Stimulated activated naive CD8-positive, alpha-beta T cell treated with anti-CD3 and anti-CD28 coated beads, Interleukin-15, Interleukin-2, amounts not matched to agents 100 ng/mL and 50 ng/mL, for 24 hours (primary cell): ENCODE measurements at regions not wholly inside any gene's neighbourhood (a gene's known extent, or its start where the extent isn't known, plus 50 kb on each side); places are given as distances from the start of the nearest gene placed in this dataset.

Source experiments
- H3K27ac Mint-ChIP-seq: one replicate; pipeline ENCODE4 v1.8.0; 2021; ENCODE audit warnings: mild to moderate bottlenecking, mixed read lengths
- H3K27me3 Mint-ChIP-seq: one replicate; pipeline ENCODE4 v1.8.0; 2021; ENCODE audit warnings: mixed read lengths
- H3K36me3 Mint-ChIP-seq: one replicate; pipeline ENCODE4 v1.8.0; 2021; ENCODE audit warnings: low read depth, mixed read lengths
- H3K4me1 Mint-ChIP-seq: one replicate; pipeline ENCODE4 v1.8.0; 2021; ENCODE audit warnings: low read depth, mixed read lengths
- H3K4me3 Mint-ChIP-seq: one replicate; pipeline ENCODE4 v1.8.0; 2021; ENCODE audit warnings: mild to moderate bottlenecking, mixed read lengths
- H3K9me3 Mint-ChIP-seq: one replicate; pipeline ENCODE4 v1.8.0; 2021; ENCODE audit warnings: mixed read lengths

DNA sequence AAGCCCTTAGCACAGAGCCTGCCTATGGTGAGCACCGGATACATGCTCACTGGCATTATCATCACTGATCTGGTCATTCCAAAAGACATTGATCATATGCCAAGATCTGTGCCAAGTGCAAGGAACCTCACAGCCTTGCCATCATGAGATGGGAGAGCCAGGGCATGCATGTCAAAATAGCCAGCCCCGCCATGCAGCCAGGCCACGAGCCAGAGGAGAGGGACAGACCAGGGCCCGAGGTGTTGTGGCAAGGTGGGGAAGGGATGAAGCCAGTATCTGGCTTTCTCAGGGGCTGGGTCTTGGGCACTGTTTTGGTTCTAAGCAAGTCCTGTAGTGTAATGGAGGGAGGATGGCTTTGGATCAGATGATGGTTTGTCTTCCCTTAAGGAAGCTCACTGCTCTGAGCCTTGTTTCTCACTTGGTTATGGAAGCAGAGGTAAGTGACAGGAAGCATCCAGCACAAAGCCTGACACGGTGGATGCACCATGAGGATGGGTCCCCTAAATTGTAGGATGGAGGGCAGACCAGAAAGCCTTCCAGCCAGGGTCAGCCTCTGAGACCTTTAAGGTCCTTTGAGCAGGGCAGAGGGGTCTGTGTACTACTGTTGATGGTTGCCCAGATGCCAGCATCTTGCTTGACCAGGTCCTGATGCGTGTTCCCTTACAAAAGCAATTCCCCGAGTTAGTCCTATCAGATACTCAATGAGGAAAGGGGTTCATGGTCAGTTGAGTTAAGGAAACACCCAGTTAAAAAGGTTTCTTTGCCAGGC, 247.7 kb upstream of the TLE3 start:
- Mint-ChIP-seq H3K9me3 (no peaks in the 10 kb centered on the region), H3K27ac (no peak overlapping the region), H3K4me1 (no peaks in the 10 kb centered on the region), H3K4me3 (no peak overlapping the region), H3K27me3 (peaks cover 19% of the 10 kb centered on the region), H3K36me3 (no peaks in the 10 kb centered on the region)

DNA sequence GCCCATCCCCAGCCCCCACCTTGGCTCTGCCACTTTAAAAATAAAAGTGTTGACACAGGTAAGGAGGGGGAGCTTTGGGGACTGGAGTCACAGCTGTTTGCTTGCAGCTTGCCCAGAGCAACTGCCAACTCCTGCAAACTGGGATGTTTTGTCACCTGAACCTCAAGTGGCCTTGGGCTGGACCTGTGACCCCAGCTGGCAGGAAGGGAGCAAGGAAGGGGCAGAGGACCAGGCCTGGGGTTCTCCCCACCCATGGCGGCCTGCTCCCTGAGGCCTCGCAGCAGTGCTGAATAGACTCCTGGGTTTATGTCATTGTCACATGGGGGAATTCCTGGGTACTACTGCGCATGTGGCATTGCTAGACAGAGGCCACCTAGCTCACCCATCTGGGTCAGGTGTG, 246.9 kb upstream of the TLE3 start:
- H3K4me1 Mint-ChIP-seq = no peaks in the 10 kb centered on the region
- peaks cover 19% of the 10 kb centered on the region for H3K27me3 Mint-ChIP-seq
- H3K27ac Mint-ChIP-seq = no peak overlapping the region
- H3K4me3 Mint-ChIP-seq = no peak overlapping the region
- no peaks in the 10 kb centered on the region for H3K9me3 Mint-ChIP-seq
- H3K36me3 Mint-ChIP-seq = no peaks in the 10 kb centered on the region

DNA sequence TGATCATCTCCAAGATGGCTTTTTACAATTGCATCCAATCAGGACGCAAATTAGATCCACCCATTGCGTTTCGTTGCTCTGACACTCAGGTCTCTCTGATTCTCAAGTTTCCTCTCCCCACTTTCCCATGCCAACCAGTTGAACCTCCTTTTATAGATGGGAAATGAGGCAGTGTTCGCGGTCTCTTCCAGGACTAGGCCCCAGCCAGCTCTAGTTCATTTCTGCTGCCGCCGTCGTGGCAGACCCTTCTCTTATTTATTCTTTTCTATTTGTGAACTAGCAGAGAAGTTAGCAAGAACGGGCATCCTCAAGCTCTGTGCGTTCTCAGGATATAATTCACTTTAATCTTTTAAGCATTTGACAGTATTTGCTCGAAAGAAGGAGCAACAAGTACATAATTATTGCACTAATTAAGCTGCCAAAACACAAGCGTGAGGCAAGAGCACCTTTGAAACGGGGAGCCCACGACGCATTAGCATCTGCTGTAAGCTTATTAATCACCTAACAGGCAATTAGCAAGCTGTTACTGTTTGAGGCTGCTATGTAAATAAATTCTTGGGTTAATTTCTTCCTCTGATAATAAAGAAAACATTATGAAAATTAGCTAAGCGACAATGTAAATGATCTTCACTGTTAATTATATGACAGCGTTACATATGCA, 246.4 kb upstream of the TLE3 start:
- Mint-ChIP-seq H3K27ac (no peak overlapping the region), H3K36me3 (no peaks in the 10 kb centered on the region), H3K27me3 (peaks cover 14% of the 10 kb centered on the region), H3K4me3 (no peak overlapping the region), H3K9me3 (no peaks in the 10 kb centered on the region), H3K4me1 (no peaks in the 10 kb centered on the region)

DNA sequence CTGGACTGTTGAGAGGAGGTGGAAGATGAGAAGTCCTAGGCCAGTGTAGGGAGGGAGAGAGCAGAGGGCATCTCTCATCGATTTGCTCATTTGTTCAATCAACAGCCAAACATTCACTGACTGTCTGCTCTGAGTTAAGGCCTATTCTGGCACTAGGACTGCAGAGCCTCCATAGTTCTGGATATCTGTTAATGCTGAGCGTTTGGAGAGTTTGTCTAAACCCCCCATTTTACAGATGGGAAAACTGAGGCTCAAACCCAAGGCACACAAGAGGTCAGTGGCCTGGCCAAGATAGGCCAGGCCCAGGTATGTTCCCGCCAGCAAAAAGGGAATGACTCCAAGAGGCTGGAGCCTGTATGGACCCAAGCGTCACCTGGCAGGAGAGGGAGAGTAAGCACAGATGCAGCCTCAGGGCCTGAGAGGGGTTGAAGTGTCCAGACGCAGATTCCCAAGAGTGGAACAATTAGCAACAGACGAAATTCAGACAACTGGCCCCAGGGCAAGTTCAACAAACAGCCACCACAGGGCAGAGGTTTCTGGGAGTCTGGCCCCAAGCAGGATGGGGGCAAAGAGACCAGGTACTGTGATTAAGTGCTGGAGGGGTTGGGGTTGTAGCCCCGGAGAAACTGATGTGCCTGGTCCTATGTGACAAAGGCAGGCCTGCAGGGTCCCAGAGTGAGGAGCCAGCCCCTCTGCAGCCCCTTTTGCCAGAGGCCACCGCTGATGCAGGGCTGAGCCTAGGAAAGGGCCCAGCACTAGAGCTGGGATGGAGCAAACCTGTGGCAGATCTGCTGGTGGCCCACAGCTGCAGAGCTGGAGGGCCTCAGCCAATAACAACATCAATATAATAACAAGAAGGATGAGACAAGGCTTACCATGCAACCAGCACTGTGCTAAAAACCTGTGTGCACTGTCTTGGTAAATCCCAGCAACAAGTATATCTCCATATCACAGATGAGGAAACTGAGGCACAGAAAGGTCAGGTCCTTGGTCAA, 245.1 kb upstream of the TLE3 start:
- Mint-ChIP-seq H3K27me3 (peaks cover 4% of the 10 kb centered on the region), H3K9me3 (no peaks in the 10 kb centered on the region), H3K27ac (no peak overlapping the region), H3K4me3 (no peak overlapping the region), H3K36me3 (no peaks in the 10 kb centered on the region), H3K4me1 (no peaks in the 10 kb centered on the region)

DNA sequence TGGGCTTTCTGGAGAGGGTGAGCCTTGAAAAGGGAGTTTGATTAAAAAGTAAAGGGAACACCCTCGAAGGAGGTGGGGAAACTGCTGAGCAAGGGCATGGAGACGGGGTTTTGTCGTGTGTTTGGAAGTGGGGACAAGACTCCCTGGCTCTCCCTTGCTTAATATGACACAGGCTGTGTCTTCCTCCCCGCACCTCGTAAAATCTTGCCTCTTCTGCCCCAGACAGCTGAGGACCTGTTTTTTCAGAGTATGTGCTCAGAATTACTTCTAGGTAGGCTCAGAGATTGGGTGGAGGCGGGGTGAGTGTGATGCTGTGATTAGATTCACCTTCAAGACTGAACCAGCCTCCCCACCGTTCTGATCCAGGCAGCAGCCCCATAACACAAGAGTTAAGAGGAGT, 244.4 kb upstream of the TLE3 start:
- Mint-ChIP-seq H3K36me3 (no peaks in the 10 kb centered on the region), H3K4me3 (no peak overlapping the region), H3K27ac (no peak overlapping the region), H3K4me1 (no peaks in the 10 kb centered on the region), H3K9me3 (no peaks in the 10 kb centered on the region), H3K27me3 (no peaks in the 10 kb centered on the region)

DNA sequence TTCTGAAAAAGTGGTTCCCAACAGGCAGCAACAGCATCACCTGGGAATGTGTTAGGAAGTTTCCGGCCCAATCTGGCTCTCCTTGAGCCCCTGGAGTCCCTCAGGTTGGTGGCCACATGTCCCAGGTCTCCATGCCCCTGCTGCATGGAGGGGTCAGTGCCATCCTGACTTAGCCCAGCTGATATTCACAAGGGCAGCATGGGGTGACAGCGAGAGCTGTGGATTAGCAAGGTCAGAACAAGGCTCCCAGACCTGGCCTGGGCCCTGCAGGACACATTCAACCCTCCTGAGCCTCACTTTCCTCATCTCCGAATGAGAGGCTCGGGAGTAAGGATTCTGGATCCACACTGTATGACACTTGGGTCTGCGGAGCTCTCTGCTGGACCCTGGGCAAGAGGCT, 243.8 kb upstream of the TLE3 start:
- no peaks in the 10 kb centered on the region for H3K27me3 Mint-ChIP-seq
- no peaks in the 10 kb centered on the region for H3K9me3 Mint-ChIP-seq
- no peak overlapping the region for H3K27ac Mint-ChIP-seq
- H3K4me1 Mint-ChIP-seq = peaks cover 3% of the 10 kb centered on the region
- no peak overlapping the region for H3K4me3 Mint-ChIP-seq
- H3K36me3 Mint-ChIP-seq = no peaks in the 10 kb centered on the region

GRCh38 chr15:70340494-70340870, 242.8 kb upstream of the TLE3 start:
- H3K9me3 Mint-ChIP-seq = peaks cover 6% of the 10 kb centered on the region
- peaks cover 5% of the 10 kb centered on the region for H3K4me1 Mint-ChIP-seq
- no peaks in the 10 kb centered on the region for H3K27me3 Mint-ChIP-seq
- no peak overlapping the region for H3K4me3 Mint-ChIP-seq
- H3K27ac Mint-ChIP-seq = no peak overlapping the region
- no peaks in the 10 kb centered on the region for H3K36me3 Mint-ChIP-seq

DNA sequence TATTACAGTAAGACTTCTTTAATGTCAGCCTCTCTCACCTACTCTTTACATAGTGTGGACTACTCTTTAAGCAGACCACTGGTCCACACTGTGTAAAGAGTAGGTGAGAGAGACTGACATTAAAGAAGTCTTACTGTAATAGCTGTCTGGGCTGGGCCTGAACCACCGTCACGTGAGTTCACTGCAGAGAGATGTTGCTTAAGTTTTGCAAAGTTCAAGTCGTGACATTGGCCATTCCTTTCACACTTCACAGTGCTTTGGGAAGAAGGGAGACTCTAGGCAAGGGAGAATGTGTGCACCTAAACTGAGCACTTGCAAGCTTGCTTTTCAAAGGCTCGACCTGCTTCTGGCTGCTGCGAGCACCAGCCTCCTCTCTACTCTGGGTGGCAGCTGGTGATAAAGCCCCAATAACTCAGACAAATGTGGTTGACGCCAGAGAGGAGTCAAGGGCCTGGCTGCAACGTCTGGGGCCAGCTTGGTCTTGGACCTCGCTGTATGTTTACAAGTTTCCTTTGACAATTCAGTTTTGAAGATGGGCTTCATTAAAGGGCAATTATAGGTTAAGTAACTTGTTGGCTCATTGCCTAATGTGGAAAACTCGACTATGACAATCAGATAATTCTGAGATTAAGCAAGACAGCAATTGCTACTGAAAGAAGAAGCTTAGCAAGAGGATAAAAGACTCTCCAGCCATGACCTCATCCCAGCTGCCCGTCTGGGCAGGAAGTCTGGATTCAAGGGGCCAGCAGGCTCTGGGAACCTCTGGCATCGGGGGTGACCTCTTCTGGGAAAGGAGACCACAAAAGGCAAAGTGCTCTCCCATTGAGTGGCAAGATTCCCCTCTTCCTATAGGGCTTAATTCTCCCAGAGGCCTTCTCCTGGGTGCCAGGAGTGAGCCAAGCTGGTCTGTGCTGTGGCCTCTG, 242.1 kb upstream of the TLE3 start:
- H3K9me3 Mint-ChIP-seq = peaks cover 9% of the 10 kb centered on the region
- H3K36me3 Mint-ChIP-seq = no peaks in the 10 kb centered on the region
- no peaks in the 10 kb centered on the region for H3K27me3 Mint-ChIP-seq
- H3K4me3 Mint-ChIP-seq = no peak overlapping the region
- peaks cover 5% of the 10 kb centered on the region for H3K4me1 Mint-ChIP-seq
- H3K27ac Mint-ChIP-seq = no peak overlapping the region

DNA sequence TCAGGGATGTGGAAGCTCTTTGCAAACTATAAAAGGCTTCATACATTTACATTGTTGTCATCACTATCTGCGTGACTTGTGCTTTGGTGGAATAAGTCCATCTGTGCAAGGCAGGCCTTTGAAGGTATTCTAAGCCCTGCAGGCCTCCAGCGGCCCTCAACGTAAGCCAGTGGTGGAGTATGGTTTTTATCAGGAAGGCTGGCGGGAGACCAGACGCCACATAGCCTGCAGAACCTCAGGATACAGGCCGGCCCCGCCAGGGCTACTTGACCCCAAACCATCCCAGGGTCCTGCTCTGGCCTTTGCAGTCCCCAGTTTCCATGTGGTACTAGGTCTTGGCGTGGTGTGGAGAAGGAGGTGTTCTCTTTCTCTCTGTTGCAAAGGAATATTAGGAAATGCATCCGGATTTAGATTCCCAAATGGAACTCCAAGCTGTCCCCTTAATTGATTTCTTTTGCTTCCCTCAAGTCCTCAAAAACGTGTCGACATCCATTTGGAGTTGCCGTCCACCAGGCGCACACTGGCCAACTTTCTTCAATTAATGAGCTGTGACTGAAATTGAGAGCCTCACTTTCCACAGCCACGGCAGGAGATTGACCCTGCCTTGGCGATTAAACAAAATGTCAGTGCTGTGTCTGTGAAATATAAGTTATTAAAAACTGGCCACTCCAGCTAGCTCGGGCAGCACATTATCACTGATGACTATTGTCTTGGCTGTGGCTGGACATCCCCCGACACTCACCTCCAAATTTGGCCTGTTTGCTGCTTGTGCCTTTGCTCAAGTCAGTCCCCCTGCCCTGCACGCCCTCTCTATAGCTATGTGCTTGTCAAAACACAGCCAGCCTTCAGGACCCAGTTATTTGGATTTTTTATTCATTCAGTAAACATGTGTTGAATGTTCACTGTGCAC, 239.8 kb upstream of the TLE3 start:
- Mint-ChIP-seq H3K27ac (no peak overlapping the region), H3K36me3 (peaks cover 5% of the 10 kb centered on the region), H3K4me3 (no peak overlapping the region), H3K4me1 (peaks cover 5% of the 10 kb centered on the region), H3K9me3 (peaks cover 21% of the 10 kb centered on the region), H3K27me3 (peaks cover 8% of the 10 kb centered on the region)

GRCh38 chr15:70336425-70337009, 238.8 kb upstream of the TLE3 start:
- Mint-ChIP-seq H3K9me3 (peaks cover 21% of the 10 kb centered on the region), H3K4me1 (peaks cover 5% of the 10 kb centered on the region), H3K27ac (no peak overlapping the region), H3K27me3 (peaks cover 12% of the 10 kb centered on the region), H3K4me3 (no peak overlapping the region), H3K36me3 (peaks cover 5% of the 10 kb centered on the region)

DNA sequence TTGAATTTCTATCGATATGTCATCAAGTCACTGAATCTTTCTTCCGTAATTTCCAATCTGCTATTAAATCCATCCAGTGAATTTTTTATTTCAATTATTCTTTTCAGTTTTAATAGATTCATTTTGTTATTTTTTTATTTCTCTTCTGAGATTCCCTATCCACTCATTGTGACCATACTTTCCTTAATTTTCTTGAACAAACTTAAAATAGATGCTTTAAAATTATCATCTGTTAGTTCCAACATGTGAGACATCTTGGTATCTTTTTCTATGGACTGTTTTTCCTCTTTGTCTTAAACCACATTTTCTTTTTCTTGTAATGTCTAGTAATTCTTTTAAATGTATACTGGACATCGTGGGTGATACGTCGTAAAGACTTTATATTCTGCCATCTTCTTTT, 236.6 kb upstream of the TLE3 start:
- Mint-ChIP-seq H3K4me3 (no peak overlapping the region), H3K36me3 (peaks cover 5% of the 10 kb centered on the region), H3K27ac (no peak overlapping the region), H3K9me3 (peaks cover 21% of the 10 kb centered on the region), H3K4me1 (peaks cover 5% of the 10 kb centered on the region), H3K27me3 (peaks cover 13% of the 10 kb centered on the region)

GRCh38 chr15:70329179-70329578, 231.5 kb upstream of the TLE3 start:
- Mint-ChIP-seq H3K9me3 (peaks cover 9% of the 10 kb centered on the region), H3K27me3 (peaks cover 19% of the 10 kb centered on the region), H3K4me3 (no peak overlapping the region), H3K27ac (no peak overlapping the region), H3K36me3 (peaks cover 1% of the 10 kb centered on the region), H3K4me1 (peaks cover 11% of the 10 kb centered on the region)

GRCh38 chr15:70328679-70329115, 231.0 kb upstream of the TLE3 start:
- Mint-ChIP-seq H3K4me3 (no peak overlapping the region), H3K9me3 (peaks cover 6% of the 10 kb centered on the region), H3K36me3 (no peaks in the 10 kb centered on the region), H3K4me1 (peaks cover 11% of the 10 kb centered on the region), H3K27ac (no peak overlapping the region), H3K27me3 (peaks cover 15% of the 10 kb centered on the region)
